GM18511 (cell line): ENCODE measurements at regions not wholly inside any gene's neighbourhood (a gene's known extent, or its start where the extent isn't known, plus 50 kb on each side); places are given as distances from the start of the nearest gene placed in this dataset.
"Not testable (repeated sequence)": the region's sequence is repeated elsewhere in the genome, so short reads cannot be mapped to it uniquely, and the experiment has no call there.

Experiments used
- ATAC-seq: cut with Tn5 transposase; IDR thresholded peaks from one replicate; pipeline ENCODE4 v1.9.1; 2021; ENCODE audit warnings: mild to moderate bottlenecking, moderate library complexity; ENCODE audit not compliant: unreplicated experiment

GRCh38 chr13:58474581-58474980 lies 843.0 kb downstream of the PCDH17 start:
- no peak for ATAC-seq

- no peak for ATAC-seq
Measured at GRCh38 chr13:58476206-58476918, 844.8 kb downstream of the PCDH17 start.

- no peak for ATAC-seq
Measured at GRCh38 chr13:58478858-58479257, 847.3 kb downstream of the PCDH17 start.

- ATAC-seq = no peak
Measured at GRCh38 chr13:58480061-58480460, 848.5 kb downstream of the PCDH17 start.

- ATAC-seq = no peak
Measured at GRCh38 chr13:58488251-58488650, 856.7 kb downstream of the PCDH17 start.

- ATAC-seq = no peak
Measured at GRCh38 chr13:58495668-58496067, 864.1 kb downstream of the PCDH17 start.

GRCh38 chr13:58500938-58501337 lies 869.4 kb downstream of the PCDH17 start:
- ATAC-seq = no peak

GRCh38 chr13:58504202-58504700 lies 872.7 kb downstream of the PCDH17 start:
- not testable (repeated sequence) for ATAC-seq

- not testable (repeated sequence) for ATAC-seq
Measured at GRCh38 chr13:58505262-58505920, 873.8 kb downstream of the PCDH17 start.

- ATAC-seq = no peak
Measured at GRCh38 chr13:58528351-58528750, 896.8 kb downstream of the PCDH17 start.

- ATAC-seq = no peak
Measured at GRCh38 chr13:58531614-58532013, 900.1 kb downstream of the PCDH17 start.

GRCh38 chr13:58542530-58542929 lies 911.0 kb downstream of the PCDH17 start:
- ATAC-seq = no peak

- no peak for ATAC-seq
Measured at GRCh38 chr13:58547419-58547818, 915.9 kb downstream of the PCDH17 start.

GRCh38 chr13:58566176-58566575 lies 934.6 kb downstream of the PCDH17 start:
- ATAC-seq = no peak

GRCh38 chr13:58573743-58574142 lies 942.2 kb downstream of the PCDH17 start:
- no peak for ATAC-seq

GRCh38 chr13:58574791-58575190 lies 943.2 kb downstream of the PCDH17 start:
- ATAC-seq = no peak

- no peak for ATAC-seq
Measured at GRCh38 chr13:58579468-58579867, 947.9 kb downstream of the PCDH17 start.

GRCh38 chr13:58583966-58584365 lies 952.4 kb downstream of the PCDH17 start:
- no peak for ATAC-seq

- no peak for ATAC-seq
Measured at GRCh38 chr13:58584610-58585009, 953.1 kb downstream of the PCDH17 start.

GRCh38 chr13:58587183-58587582 lies 955.6 kb downstream of the PCDH17 start:
- ATAC-seq = peak; percentile 98

GRCh38 chr13:58592052-58592451 lies 960.5 kb downstream of the PCDH17 start:
- ATAC-seq = no peak

- ATAC-seq = no peak
Measured at GRCh38 chr13:58592786-58593185, 961.2 kb downstream of the PCDH17 start.
